ENCODE measurements at regions not wholly inside any gene's neighbourhood (a gene's known extent, or its start where the extent isn't known, plus 50 kb on each side); places are given as distances from the start of the nearest gene placed in this dataset.

GRCh38 chr9:29290516-29290915 is 1717.2 kb upstream of the C9orf72 start:
- TF ChIP-seq CTCF (IDR thresholded peaks at IDR 0.05) (no peak), POLR2A (IDR thresholded peaks at IDR 0.05) (no peak)
